ENCODE measurements at regions not wholly inside any gene's neighbourhood (a gene's known extent, or its start where the extent isn't known, plus 50 kb on each side); places are given as distances from the start of the nearest gene placed in this dataset.

DNA sequence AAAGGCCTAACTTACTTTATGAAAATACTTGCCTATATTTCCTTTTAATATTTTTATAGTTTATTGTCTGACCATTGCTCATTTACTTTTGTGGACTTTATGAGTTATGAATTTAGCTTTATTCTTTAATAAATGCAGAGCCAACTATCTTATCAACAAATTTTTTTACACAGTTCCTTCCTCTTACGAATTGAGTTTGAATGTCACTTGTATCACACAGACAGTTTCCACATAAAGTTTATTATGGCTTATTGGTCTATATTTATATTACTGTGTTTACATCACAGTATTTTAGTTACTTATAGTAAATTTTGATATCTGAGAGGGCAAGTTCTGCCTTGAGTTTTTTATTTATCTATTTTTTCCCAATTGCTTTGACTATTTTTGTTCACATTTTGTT is 450.6 kb downstream of the C4orf33 start:
- DNase-seq (ENCODE audit: low read depth), result no peak

DNA sequence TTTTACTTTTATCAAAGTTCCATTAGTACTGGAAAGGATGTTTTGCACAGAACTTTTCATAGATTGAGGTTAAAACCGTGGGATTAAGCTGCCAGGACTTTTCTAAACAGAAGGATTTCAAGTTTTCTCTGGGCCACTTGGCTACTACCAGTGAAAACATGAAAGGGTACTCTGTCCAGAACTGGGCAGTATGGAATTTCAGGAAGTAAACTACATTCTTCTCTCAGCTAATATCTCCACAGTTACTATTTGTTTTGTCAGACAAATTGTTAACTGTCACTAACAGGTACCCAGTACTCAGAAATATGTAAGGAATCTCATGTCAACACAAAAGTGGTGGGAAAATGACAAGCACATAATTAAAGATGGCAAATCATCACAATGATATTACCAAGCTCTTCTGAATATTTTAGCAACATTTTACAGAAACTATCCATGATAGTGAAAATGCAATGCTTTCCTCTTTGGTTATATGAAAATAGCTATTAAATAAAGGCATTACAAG is 454.4 kb downstream of the C4orf33 start:
- no peak for DNase-seq (ENCODE audit: low read depth)

DNA sequence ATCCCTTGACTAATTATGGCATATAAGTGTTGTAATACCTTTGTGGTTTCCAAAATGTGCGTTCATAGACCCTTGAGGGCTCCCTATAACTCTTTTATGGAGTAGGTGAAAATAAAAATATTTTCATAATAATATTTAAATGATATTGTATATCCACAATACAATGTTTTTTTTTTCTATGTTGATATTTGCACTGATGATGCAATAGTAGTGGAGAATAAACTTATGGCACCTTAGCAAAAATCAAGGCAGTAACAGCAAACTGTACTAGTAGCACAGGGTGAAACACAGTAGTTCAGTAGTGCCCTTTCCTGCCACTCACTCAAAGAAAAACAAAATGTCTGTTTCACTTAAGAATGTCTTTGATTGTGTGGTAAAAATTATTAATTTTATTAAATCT is 465.3 kb downstream of the C4orf33 start:
- DNase-seq (ENCODE audit: low read depth), result no peak

DNA sequence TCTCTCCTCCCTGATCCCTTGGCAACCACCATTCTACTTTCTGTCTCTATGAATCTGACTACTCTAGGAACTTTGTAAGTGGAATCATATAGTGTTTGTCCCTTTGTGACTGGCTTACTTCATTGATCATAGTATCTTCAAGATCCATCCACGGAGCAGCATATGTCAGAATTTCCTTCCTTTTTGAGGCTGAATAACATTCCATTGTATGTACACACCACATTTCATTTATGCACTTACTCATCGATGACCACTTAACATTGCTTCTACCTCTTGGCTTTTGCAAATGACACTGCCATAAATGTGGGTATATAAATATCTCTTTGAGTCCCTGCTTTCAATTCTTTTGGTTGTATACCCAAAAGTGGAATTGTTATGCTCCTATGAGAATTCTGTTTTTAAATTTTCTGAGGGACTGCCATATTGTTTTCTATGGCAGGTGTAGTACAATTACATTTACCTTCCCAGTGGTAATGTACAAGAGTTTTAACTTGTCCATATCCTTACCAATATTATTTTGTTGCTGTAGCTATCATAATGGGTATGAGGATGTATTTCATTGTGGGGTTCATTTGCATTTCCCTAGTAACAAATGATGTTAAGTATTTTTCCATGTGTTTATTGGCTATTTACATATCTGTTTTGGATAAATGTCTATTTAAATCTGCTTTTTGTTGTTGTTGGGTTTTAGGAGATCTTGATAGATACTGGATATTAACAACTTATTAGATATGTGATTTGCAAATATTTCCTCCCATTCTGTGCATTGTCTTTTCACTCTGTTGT is 466.1 kb downstream of the C4orf33 start:
- no peak for DNase-seq (ENCODE audit: low read depth)

DNA sequence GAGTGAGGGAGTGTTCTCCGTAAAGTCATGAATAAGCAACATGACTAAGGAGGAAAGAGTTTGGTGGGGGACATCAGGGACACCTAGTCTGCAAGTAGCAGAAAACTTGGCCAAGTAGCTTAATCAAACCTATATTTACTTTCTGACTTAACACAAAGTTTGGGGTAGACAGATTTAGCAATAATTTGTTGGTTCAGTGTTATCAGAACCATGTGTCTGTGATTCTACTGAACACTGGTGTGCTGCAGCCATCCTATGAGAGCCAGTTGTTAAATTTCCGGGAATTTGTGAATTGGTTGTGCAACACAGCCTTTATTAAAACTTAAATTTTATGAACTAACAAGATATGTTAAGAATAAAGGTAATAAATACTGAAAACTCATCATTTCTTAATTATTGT is 469.3 kb downstream of the C4orf33 start:
- DNase-seq (ENCODE audit: low read depth), result no peak

DNA sequence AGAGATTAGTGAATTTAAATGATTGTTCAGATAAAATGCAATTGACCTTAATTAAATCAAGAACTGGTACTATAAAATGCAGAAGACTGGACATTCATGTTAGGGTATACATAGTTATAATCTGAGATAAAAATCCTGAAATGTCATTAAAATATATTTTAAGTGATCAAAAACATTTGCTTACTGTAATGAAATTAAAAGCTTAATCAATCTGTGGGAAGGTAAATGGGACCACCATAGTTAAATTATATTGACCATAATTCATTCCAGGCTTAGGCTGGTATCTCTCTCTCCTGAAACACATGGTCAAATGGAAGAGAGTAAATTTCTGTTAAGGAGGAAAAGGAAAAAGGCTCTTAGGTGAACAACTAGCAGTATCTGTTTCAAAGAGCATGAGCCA is 474.4 kb downstream of the C4orf33 start:
- DNase-seq (ENCODE audit: low read depth), result no peak

DNA sequence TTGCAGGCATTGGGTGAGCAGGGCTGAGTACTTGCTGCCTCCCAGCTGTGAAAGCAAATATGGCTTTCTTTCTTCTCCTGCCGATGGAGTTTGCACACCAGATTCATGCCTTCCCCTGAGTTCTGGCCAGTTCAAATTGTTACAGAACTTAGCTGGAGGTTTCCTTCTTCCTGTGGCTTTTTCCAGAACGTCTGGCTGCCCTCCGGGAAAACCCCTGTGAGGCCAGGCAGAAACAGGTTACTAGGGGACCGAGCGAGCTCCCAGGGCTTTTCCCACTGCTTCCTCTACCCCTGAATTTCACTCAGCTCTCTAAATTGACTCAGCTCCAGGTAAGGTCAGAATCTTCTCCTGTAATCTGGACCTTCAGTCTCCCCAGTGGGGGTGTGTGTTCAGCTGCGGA is 482.4 kb downstream of the C4orf33 start:
- no peak for DNase-seq (ENCODE audit: low read depth)

DNA sequence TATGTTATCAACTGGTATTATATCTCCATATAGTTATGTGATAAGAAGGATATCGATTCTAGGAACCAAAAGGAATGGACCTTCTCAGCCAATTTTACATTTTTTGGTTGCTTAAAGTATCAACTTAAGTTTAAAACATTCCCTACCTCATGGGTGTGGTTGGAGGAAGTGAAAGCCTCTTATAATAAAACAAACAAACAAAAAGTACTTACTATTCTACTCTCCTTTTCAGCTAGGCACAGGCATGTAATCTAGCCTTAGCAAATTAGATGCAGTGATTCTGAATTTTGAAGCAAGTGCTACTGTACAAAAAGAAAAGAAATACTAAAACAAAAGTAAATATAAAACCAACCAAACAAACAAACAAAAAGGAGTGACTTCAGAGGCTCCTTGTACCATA is 485.4 kb downstream of the C4orf33 start:
- DNase-seq (ENCODE audit: low read depth), result no peak

DNA sequence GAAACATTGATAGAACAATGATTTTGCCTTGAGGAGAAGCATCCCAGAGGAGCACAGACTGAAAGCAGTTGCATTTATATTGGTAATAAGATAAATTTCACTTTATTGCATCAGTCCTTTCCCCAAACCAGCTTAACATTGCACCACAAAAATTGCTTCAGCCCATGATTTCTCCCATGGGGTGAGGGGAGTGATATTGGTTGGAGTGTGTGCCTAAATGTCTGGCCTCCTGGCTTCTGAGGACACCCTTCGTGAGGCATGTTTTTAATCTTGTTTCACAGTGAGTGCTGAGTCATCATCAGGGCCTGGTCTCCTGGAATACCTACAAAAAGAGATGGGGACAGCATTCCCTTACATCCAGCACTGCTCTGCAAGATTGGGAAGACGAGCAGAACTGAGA is 487.9 kb downstream of the C4orf33 start:
- DNase-seq (ENCODE audit: low read depth), result peak; percentile 52

DNA sequence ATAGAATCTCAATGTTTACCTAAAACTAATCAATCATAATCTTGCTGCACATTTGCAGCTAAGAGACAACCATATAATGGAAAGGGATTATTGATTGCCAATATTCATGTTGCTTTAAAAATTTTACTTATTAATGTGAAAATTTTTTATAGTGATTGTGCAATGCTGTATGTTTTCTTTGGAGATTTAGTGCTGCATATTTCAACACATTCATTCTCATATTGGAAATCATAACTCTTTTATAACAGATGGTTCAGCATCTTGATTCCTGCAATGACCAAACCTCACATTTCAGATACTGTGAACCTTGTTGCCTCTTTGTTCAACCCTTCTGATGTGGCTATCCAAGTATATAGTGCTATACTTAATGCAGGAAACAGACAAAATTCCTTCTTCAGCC is 502.6 kb downstream of the C4orf33 start:
- no peak for DNase-seq (ENCODE audit: low read depth)

DNA sequence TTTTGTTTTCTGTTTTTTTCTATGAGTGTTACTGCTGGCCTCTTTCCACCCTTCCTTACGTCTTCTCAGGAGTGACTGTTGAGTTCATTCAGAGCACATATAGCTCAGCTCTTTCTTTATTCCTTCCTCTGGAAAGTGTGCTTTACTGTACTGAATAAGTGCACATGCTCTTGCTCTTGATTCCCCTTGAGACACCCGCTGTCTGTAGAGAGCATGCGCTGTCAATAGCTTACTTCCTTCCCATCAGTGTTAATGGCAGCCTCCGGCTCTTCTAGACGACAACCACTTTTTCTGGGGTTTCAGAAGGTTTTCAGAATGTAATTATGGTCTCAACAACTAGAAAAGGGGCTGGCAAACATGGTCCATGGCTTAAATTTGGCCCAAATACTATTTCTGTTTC is 504.9 kb downstream of the C4orf33 start:
- DNase-seq (ENCODE audit: low read depth), result no peak

DNA sequence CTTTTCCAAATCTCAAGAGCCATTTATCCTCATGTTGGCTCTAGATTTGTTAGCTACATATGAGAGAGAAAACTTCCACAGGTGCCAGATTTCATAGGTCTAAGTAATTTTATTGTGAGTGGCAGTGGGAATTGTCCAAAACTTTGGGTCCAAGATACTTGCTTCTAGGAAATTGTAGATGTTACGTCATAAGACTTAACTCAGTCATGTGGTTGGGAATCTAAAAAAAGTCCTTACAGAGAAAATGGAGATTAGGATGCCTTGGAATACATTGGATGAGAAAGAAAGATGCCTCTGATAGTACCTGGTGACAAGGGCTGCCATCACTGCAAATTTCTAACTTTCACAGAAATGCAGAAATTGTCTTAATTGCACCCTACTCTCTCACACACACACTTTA is 506.5 kb downstream of the C4orf33 start:
- no peak for DNase-seq (ENCODE audit: low read depth)

DNA sequence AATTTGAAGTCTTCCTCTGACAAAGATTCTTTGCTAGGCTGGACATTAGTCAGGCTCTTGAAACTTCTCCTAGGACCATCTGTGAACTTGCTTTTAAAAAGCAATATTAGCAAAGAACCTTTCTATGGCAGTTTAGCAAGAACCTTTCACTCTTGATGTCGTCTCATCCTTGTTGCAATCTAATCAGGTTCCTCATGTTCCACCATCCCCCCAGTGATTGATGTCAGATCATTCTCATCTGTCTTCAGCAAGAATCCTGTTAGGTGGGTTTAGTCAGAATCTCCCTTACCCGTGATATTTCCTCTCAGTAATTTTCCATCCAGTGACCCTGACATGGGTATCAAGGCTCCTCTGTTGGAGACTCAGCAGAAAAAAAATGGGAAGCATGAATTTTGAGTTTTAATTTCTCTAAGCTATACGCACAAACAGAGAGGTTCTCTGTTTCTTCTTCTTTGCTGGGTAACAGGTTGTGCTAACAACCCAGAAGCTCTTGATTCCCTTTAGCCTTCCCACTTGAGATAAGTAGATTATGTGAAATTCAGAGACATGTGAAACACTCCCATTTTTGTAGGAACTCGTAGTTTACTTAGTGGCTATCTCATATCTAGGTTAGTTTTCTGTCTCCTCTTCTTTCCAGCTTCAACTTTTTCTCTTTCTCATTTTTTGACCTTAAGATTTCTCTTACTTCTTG is 507.4 kb downstream of the C4orf33 start:
- no peak for DNase-seq (ENCODE audit: low read depth)

DNA sequence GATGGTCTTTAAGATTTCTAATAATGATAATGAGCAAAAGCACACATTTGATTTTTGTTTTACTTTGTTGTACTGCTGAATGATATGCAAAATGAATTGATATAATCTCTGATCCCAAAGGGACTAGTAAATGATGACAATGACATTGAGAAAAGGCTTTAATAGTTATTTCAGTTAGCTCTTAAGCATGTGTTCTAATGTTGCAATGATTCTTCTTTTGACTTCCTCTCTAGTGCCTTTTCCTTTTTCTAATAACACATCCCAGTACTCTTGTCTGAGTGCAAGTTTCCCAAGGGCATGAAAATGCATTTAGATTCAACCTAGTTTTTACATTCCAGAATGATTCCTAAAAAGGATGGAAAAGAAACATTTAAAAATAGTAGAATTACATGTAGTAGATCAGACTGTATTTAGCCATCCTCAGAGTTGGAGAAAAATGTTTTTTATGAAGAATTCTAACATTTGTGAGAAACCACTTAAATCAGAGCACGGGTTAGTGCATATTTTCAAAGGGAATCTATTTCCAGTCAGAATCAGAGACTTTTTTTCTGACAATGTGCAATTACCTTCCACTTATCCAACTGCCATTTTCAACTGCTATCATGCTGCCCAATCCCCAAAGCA is 508.8 kb downstream of the C4orf33 start:
- no peak for DNase-seq (ENCODE audit: low read depth)

DNA sequence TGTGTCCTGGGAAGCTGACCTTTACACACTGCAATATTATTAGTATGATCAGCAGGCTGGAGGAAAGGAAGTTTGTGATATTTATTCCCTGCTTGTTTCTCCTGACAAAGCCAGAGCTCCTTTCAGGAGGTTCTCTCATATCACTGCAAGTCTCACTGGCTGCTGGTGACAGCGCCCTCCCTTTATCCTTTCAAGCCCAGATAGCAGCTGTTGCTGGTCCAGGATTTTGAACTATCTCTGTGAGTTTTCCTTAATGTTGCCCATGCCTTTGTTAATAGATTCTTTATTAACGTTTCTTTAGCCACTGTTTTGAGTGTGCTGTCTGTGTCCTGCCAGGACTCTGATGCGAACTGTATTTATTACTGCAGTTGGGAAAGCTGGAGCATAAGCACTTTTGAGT is 518.7 kb downstream of the C4orf33 start:
- DNase-seq (ENCODE audit: low read depth), result no peak

DNA sequence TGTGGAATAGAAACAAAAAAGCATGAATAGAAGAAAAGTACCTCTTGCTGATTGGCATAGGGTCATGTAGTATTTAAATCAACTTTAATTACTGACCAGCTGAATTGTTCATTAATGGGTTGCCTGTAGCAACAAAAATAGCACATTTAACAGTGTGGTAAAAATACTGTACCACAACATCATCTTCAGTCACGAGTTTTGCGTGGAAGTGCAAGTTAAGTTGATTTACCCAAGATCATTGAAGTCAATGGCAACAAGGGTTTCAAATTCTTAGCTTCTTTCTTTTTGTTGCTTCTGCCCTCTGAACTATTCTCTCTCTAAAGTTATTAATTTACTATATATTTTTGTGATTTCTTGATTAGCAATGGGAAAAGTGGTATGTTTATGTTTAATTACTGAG is 526.6 kb downstream of the C4orf33 start:
- no peak for DNase-seq (ENCODE audit: low read depth)

DNA sequence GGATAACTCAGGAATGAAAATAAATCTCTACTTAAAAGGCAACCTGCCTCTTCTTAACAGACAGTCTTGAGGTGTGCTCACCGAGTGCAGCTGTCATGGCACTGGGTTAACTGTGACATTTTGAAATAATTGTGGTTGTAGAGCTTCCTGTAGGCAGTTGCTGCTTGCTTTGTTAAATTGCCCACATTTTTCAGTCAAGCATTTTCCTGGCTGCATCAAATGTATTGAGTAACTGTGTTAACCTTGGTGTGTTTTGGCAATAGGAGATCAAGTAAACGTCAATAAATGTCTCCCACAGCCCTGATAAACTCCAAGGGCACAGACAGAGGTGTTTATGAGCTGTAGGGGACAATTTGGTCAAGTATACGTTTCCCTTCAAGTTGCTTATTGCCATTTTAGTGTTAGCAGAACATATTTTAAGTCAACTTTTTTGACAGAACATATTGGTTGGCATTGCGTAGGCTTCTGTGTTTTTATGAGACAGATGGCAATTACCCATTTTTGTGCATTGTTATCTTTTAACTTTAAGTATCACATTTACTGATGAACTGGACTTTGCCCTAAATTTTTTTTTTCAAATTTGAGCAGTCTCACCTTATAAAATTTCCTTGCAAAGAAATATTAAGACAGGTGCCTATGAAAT is 527.4 kb downstream of the C4orf33 start:
- DNase-seq (ENCODE audit: low read depth), result no peak

DNA sequence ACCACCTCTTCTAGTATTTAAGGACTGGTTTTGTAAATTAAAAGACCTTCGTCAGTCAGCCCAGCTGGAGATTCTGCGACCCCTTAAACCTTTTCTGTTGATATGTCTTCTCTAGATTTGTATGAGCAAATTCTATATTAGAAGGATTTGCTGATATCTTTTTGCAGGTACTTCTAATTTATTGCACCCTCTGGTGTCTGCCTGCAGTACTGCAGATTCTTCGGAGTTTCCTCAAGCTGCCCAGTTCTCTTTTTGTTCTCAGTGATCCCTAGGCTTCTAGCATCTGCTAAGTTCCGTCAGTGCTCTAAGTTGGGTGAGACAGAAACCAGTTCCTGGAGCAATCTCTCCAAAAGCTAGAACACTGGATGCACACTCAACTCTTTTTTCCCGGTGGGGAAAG is 545.2 kb downstream of the C4orf33 start:
- peak; percentile 30 for DNase-seq (ENCODE audit: low read depth)

DNA sequence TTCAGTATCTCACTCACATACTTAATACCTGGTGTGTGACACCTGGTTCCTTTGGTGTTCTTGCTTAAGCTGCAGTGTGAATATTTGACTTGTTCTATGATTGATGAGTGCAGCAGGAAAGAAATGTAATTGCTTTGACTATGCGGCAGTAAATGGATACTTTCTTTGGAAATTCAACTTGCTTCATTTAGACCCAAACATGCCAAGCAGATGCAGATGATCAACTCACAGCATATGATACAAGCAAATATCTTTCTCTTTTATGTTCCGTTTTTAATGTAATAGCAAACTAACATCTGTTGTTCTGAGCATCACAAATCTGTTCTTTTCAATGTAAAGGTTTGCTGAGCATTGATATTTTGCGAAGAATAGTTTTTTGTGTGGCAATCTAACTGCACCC is 549.5 kb downstream of the C4orf33 start:
- no peak for DNase-seq (ENCODE audit: low read depth)

DNA sequence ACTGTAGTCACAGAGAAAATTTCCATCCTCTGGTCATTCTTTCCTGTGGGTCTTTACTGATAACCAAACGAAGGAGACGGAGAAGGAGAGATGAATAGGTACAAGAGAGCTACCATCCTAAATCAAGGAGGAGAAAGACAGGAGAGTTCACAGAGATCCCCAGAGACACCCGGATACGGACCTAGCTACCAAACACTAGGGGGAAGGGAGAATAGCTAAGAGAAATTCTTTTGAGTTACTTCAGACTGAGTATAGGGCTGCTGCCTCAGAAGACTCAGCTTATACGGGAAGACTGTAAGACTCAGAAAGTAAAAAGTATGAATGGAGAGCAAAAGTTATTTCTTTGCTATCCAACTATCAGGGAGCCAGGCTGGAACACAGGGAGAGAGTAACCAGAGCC is 572.1 kb downstream of the C4orf33 start:
- no peak for DNase-seq (ENCODE audit: low read depth)

DNA sequence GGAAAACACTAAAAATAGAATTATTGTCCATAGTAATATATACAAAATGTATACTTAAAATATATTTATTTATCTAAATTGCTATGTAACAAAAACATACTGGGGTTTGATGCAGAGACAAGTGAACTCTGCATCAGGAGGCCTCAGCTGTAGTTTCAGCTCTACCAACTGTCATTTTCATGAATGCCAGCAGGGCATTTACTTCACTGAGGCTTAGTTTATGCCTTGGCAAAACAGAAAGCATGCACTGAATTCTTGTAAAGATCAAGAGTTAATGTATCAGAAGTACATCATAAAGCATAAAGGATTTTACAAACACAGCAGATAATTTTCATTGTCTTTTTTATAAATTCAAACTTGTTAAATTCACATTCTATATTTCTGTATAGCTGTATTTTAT is 577.0 kb downstream of the C4orf33 start:
- no peak for DNase-seq (ENCODE audit: low read depth)

DNA sequence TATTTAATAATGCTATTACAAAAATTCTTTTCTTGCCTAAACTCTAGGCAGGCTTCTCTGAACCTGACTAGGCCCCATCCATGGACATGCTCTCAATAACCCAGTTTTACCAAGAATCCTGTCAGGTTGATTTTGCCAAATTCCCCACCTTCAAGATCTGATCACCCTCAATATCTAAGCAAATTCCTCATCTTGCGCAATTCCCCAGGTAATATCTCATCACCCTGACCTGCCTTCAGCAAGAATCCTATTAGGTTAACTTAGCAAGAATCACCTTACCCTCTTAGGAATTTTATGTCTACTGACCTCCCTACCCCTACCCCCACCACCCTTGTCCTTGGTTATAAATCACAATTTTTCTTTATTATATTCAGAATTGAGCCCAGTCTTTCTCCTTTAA is 579.1 kb downstream of the C4orf33 start:
- no peak for DNase-seq (ENCODE audit: low read depth)

DNA sequence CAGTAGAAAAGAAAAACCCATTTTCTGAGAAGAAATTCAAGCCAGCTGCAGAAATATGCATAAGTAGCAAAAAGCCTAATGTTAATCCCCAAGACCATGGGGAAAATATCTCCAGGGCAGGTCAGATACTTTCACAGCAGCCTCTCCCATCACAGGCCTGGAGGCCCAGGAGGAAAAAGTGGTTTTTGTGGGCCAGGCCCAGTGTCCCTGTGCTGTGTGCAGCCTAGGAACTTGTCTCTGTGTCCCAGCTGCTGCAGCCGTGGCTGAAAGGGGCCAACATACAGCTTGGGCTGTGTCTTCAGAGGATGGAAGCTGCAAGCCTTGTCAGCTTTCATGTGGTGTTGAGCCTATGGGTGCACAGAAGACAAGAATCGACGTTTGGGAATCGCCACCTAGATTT is 581.0 kb downstream of the C4orf33 start:
- DNase-seq (ENCODE audit: low read depth), result no peak

Data from fibroblast of the conjunctiva (primary cell).